AG09319 (cell line): ENCODE measurements at regions not wholly inside any gene's neighbourhood (a gene's known extent, or its start where the extent isn't known, plus 50 kb on each side); places are given as distances from the start of the nearest gene placed in this dataset.

Source experiments
- DNase-seq: peaks from one replicate; pipeline ENCODE4 v3.0.0-alpha.2; 2010; ENCODE audit warnings: low read depth; ENCODE audit errors: extremely low read depth
- TF ChIP-seq, protein P1 (sequence below): IDR thresholded peaks from 2 replicates; pipeline ENCODE4 v1.5.1; 2011; ENCODE audit warnings: low read depth, mild to moderate bottlenecking, inconsistent platforms, low read length, moderate library complexity

DNA sequence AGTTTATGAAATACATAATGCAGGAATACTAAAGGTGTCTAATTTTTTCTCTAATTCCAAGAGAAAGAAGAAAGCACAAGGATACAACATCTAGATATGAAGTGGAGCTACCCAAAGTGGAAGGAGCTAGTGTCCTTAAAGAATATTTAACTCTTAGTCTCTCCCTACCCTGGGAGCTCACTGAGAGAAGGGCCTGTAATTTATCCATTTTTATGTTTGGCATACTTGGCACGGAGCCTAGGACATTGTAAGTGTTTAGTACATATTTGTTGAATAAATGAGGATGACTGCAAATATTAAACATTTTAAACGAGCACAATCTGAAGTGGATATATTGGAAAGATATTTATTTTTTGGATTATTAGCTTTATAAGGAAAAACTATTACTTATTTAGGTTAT, 674.8 kb downstream of the IQCM start:
- DNase-seq, result no peak
- TF ChIP-seq, protein P1, sequence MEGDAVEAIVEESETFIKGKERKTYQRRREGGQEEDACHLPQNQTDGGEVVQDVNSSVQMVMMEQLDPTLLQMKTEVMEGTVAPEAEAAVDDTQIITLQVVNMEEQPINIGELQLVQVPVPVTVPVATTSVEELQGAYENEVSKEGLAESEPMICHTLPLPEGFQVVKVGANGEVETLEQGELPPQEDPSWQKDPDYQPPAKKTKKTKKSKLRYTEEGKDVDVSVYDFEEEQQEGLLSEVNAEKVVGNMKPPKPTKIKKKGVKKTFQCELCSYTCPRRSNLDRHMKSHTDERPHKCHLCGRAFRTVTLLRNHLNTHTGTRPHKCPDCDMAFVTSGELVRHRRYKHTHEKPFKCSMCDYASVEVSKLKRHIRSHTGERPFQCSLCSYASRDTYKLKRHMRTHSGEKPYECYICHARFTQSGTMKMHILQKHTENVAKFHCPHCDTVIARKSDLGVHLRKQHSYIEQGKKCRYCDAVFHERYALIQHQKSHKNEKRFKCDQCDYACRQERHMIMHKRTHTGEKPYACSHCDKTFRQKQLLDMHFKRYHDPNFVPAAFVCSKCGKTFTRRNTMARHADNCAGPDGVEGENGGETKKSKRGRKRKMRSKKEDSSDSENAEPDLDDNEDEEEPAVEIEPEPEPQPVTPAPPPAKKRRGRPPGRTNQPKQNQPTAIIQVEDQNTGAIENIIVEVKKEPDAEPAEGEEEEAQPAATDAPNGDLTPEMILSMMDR, result no peak

DNA sequence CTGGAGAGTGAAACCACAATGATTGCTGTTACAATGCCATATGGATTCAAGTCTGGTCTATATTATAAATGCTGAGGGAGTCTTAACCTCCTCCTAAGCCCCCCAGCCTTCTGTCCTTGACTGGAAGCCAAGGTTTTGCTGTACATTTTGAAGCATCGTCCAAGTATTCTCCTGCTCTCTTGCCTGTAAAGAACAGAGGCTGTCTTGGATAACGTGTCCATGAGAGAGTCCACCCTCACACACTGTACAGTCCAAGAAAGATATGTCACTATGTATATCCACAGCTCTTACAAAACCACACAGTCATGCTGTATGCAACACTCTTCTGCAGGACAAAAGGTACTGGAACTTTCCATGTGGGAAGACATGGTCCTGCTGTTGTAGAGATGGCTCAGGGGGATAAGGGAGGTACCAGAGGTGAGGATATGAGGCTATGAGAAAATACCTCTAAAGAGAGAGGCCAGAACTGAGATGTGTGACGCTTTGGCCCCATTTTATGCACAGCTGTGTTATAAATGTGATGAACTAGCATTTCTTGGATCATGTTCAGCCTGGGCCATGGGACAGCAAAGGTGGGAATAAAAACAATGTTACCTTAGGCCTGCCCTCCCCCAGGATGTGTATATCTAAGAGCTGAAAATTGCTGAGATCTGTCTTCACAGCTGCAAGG, 678.6 kb downstream of the IQCM start:
- DNase-seq, result no peak

GRCh38 chr4:149135062-149135461, 680.6 kb downstream of the IQCM start:
- no peak for DNase-seq
- TF ChIP-seq, protein P1, result no peak

More for the DNA sequence above, 678.6 kb downstream of the IQCM start:
- TF ChIP-seq, protein P1, result no peak

DNA sequence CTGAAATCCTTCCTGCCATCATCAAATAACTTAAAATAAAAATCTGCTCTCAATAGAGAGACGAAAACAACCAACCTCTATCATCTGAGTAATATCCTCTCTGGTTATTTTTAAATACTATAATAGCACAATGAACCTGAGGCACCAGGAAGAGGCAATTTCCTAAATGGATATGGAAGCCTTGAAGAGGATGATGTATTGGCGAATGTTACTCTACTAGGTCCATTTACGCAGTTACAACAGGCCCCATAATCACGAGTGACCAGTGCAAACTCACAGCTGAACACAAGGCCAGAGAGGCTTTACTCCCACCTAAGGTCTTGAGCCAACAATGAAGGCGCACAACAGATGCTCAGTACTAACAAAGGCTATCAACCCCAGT, 678.8 kb upstream of the NR3C2 start:
- TF ChIP-seq, protein P1, result no peak
- DNase-seq, result no peak

DNA sequence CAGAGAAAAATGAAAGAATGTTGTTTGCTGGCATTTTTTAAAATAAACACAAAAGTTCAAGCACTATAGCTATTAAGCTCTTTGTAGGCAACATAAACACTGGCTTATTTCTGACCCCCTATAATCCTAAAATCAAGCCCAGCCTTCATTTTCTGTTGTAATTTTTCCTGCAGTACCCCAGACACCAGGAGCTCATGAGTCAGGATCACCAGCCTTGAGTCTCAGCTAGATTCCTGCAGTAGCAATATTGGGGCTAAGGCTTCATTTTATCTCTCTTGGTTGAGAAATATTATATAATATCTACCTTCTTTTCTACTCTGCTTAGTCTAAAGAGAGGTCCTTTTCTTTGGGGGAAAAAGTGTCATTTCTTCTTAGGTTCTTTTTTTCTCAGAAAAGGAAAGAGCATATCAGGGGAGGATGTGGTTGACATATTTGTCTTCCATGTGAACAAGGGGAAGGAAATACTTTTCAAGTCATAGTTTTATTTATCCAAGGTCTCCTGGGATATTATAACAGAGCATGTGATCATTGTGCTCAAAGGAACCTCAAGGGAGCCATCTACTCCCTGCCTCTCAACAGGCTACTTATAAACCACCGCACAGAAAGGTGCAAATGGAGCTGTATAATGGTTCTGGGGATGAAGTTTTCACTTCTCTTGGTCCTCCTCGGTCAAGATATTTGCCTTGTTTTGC, 678.3 kb upstream of the NR3C2 start:
- TF ChIP-seq, protein P1, result no peak

DNA sequence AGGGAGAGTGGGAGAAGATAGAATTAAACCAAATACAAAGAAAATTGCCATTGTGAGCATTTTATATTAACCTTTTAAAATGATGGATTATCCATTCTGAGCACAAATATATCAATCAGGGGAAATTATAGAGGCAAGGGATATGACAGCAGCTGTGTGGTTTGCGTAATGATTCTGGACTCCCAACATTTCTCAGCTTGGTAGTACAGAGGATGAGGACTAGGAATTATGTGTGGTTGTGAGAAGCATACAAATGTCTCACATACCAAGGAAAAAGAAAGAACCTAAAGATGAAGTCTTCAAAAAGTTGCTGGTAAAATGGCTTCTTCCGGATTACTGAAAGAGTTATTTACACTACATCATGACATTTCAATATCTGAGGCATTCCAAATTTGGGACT, 674.6 kb upstream of the NR3C2 start:
- TF ChIP-seq, protein P1, result no peak
- no peak for DNase-seq

More for the DNA sequence above, 678.3 kb upstream of the NR3C2 start:
- DNase-seq, result no peak

DNA sequence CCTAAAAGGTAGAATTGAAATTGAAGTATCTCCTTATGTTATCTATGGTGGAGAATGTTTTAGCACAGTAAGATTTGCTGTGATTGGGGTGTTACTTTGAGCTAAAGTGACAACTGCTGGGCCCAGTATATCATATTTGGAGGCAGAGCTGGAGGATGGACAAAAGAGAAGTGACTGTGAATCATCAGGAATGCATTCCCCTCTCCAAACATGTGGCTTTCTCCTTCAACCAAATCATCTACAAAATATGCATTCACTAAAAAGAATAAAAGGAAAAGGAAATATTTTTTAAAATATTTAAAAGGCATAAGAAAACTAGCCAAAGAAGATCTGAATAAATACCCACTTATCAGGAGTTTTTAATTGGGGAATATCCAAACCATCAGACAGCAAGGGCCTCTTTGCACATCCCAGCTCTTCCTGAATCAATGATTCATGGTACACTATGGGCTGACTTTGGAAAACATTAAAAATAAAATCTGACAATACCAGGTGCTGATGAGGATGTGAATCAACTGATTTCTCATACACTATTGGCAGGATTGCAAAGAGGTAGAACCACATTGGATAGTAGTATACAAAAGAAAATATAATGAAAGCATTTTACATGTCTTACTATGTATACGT, 671.7 kb upstream of the NR3C2 start:
- no peak for DNase-seq

More for the DNA sequence above, 671.7 kb upstream of the NR3C2 start:
- TF ChIP-seq, protein P1, result no peak
